Esophagus squamous epithelium (tissue), 5 donors: ENCODE measurements at regions not wholly inside any gene's neighbourhood (a gene's known extent, or its start where the extent isn't known, plus 50 kb on each side); places are given as distances from the start of the nearest gene placed in this dataset.

Experiments used
- DNase-seq: peaks from one replicate; lab custom pipeline; 2025; lab: John Stamatoyannopoulos, UW
- H3K27ac ChIP-seq, 4 donors: fragments of 200-600 bp; sonication (generic); one replicate each; pipeline ENCODE4 v1.5.1; 2016 to 2019; ENCODE audit warnings: mild to moderate bottlenecking in 1 of 4
- H3K27me3 ChIP-seq, 4 donors: fragments of 200-600 bp; sonication (generic); 1 replicate in 3 of 4; 2 replicates in 1 of 4; pipeline versions ENCODE4 v1.5.1 to v1.6.0; 2017 to 2021; ENCODE audit warnings: antibody characterized with exemption in 1 of 4
- H3K36me3 ChIP-seq, 3 donors: fragments of 200-600 bp; sonication (generic); one replicate each; pipeline ENCODE4 v1.5.1; 2016 to 2019
- H3K4me1 ChIP-seq, 3 donors: fragments of 200-600 bp; sonication (generic); one replicate each; pipeline ENCODE4 v1.5.1; 2017 to 2019
- H3K4me3 ChIP-seq, 4 donors: fragments of 200-600 bp; sonication (generic); 1 replicate in 3 of 4; 2 replicates in 1 of 4; pipeline ENCODE4 v1.5.1; 2016 to 2019; ENCODE audit warnings: mild to moderate bottlenecking in 2 of 4, moderate library complexity in 1 of 4
- H3K9me3 ChIP-seq, 3 donors: fragments of 200-600 bp; sonication (generic); one replicate each; pipeline ENCODE4 v1.5.1; 2016 to 2019
- CTCF ChIP-seq, 6 experiments: fragments of 450-650 bp in 4 of 6; fragments of 200-600 bp in 2 of 6; sonication (generic) in 2 of 6; IDR thresholded peaks; one replicate each; pipeline ENCODE4 v1.5.1; 2016 to 2019; ENCODE audit warnings: antibody characterized with exemption in 6 of 6, mild to moderate bottlenecking in 4 of 6, moderate library complexity in 4 of 6
- POLR2A ChIP-seq, 4 donors: fragments of 450-650 bp; IDR thresholded peaks; one replicate each; pipeline ENCODE4 v1.6.1; 2017; ENCODE audit warnings: antibody characterized with exemption in 4 of 4, mild to moderate bottlenecking in 4 of 4, moderate library complexity in 3 of 4
- WGBS, 2 donors: methylation state at CpG; one replicate each; pipeline ENCODE4 v1.1.5; 2018; 5-methylcytosine and 5-hydroxymethylcytosine counted together
- intact Hi-C: fragments of 100-400 bp; cut with DNase I; formaldehyde crosslinking; loops from one replicate; pipeline ENCODE4 v1.15.0; 2022
- donor health status: DM: yes; HTN: yes; CAD: no.

DNA sequence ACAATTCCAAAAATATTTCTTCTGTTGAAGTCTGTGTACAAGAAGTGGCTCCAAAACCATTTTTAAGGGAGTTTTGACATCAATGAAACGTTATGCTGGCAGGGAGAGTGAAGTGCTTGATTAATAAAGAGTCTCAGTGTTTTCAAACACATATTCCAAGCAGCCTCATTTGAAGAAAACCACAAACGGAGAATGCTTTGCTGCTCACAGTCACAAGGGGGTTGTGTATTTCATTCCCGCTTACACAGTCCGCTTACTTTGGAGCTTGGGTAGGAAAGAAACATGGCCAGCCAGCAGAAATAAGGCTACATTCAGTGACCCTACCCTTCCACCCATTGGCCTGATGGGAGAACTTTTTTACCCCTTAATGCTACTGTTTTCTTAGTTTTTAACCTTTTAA is 586.2 kb downstream of the RAB28 start:
- TF ChIP-seq CTCF (IDR thresholded peaks at IDR 0.05), result no peak
- no peak for TF ChIP-seq POLR2A (IDR thresholded peaks at IDR 0.05)
- Histone ChIP-seq H3K4me3 (no peak overlapping the region), H3K27me3 (no peaks in the 10 kb centered on the region), H3K9me3 (no peaks in the 10 kb centered on the region), H3K4me1 (no peaks in the 10 kb centered on the region), H3K36me3 (no peaks in the 10 kb centered on the region), H3K27ac (no peak overlapping the region)
- no peak for DNase-seq
- intact Hi-C loops, result no loop called here
- WGBS, 2 donors, result 61 to 73% methylated on average over 4 of the region's 4 CpGs

GRCh38 chr4:12894062-12894461 is 590.1 kb downstream of the RAB28 start:
- TF ChIP-seq CTCF (IDR thresholded peaks at IDR 0.05) (no peak), POLR2A (IDR thresholded peaks at IDR 0.05) (no peak)
- H3K9me3 ChIP-seq, result no peaks in the 10 kb centered on the region
- WGBS, 2 donors, result 77% methylated on average over 1 of the region's 1 CpG; no CpG with 5 or more reads in 1 of the 2 donors
- no peaks in the 10 kb centered on the region for H3K4me1 ChIP-seq
- intact Hi-C loops, result no loop called here
- no peaks in the 10 kb centered on the region for H3K36me3 ChIP-seq
- H3K27ac ChIP-seq, result no peak overlapping the region
- H3K4me3 ChIP-seq, result no peak overlapping the region
- no peaks in the 10 kb centered on the region for H3K27me3 ChIP-seq
- no peak for DNase-seq

DNA sequence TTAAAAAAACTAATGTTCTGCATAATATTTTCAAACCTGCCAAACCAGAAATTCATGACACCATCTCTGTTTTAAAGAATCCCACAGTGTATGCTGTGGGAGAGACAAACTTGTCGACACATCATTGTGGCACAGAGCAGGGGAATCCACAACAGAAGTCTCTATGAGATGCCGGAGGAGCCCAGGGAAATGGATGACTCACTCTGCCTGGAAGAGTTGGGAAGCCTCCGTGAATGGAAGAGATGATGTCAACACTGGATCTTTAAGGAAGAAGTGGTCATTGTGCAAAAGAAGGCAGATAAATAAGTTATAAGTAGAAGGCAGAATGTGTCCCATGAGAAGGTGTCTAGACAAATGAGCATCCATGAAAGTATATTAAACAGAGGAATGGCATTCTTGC is 595.1 kb downstream of the RAB28 start:
- H3K27ac ChIP-seq, result no peak overlapping the region
- no peak for DNase-seq
- H3K27me3 ChIP-seq, result no peaks in the 10 kb centered on the region
- no peaks in the 10 kb centered on the region for H3K9me3 ChIP-seq
- H3K4me3 ChIP-seq, result no peak overlapping the region
- intact Hi-C loops, result no loop called here
- 18 to 41% methylated on average over 3 of the region's 3 CpGs for WGBS, 2 donors
- H3K4me1 ChIP-seq, result no peaks in the 10 kb centered on the region
- H3K36me3 ChIP-seq, result no peaks in the 10 kb centered on the region
- TF ChIP-seq POLR2A (IDR thresholded peaks at IDR 0.05) (no peak), CTCF (IDR thresholded peaks at IDR 0.05) (no peak)

GRCh38 chr4:12884846-12885796 is 599.0 kb downstream of the RAB28 start:
- WGBS, 2 donors, result 54 to 59% methylated on average over 19 of the region's 20 CpGs
- TF ChIP-seq POLR2A (IDR thresholded peaks at IDR 0.05), result no peak
- no peak for TF ChIP-seq CTCF (IDR thresholded peaks at IDR 0.05)

GRCh38 chr4:12881945-12882584 is 602.1 kb downstream of the RAB28 start:
- Histone ChIP-seq H3K27ac (no peak overlapping the region), H3K9me3 (no peaks in the 10 kb centered on the region), H3K36me3 (no peaks in the 10 kb centered on the region), H3K4me3 (no peak overlapping the region), H3K4me1 (no peaks in the 10 kb centered on the region), H3K27me3 (no peaks in the 10 kb centered on the region)
- DNase-seq, result no peak
- no peak for TF ChIP-seq CTCF (IDR thresholded peaks at IDR 0.05)
- no peak for TF ChIP-seq POLR2A (IDR thresholded peaks at IDR 0.05)
- WGBS, 2 donors, result 79 to 82% methylated on average over 3 of the region's 3 CpGs
- intact Hi-C loops, result no loop called here

More at GRCh38 chr4:12884846-12885796, 599.0 kb downstream of the RAB28 start:
- no peaks in the 10 kb centered on the region for H3K27me3 ChIP-seq
- H3K9me3 ChIP-seq, result no peaks in the 10 kb centered on the region
- no peak overlapping the region for H3K4me3 ChIP-seq
- H3K36me3 ChIP-seq, result no peaks in the 10 kb centered on the region
- no peak for DNase-seq
- H3K4me1 ChIP-seq, result no peaks in the 10 kb centered on the region
- H3K27ac ChIP-seq, result no peak overlapping the region
- intact Hi-C loops, result no loop called here
